Psoas muscle (tissue), 7 donors: ENCODE measurements at regions not wholly inside any gene's neighbourhood (a gene's known extent, or its start where the extent isn't known, plus 50 kb on each side); places are given as distances from the start of the nearest gene placed in this dataset.
A peak's percentile ranks its signal among the peaks of the same experiment; 100 is the strongest.

Source experiments
- ATAC-seq, 4 donors: fragments of 200-7000 bp; cut with Tn5 transposase; one replicate each; pipeline ENCODE4 v1.9.1; 2020; ENCODE audit warnings: moderate library complexity in 3 of 4, mild to moderate bottlenecking in 2 of 4
- DNase-seq, 2 donors: peaks; one replicate each; pipeline ENCODE4 v3.0.0-alpha.2; 2020
- H3K27ac ChIP-seq: fragments of 200-600 bp; one replicate; pipeline ENCODE4 v1.8.0; 2022
- H3K27me3 ChIP-seq, 3 donors: fragments of 200-600 bp in 1 of 3; one replicate each; pipeline versions ENCODE4 v1.6.1 to v1.8.0; 2013 to 2022; ENCODE audit warnings: low read length in 2 of 3, mild to moderate bottlenecking in 2 of 3, moderate library complexity in 1 of 3; ENCODE audit not compliant: insufficient read depth in 3 of 3
- H3K36me3 ChIP-seq, 2 donors: fragments of 200-600 bp in 1 of 2; one replicate each; pipeline versions ENCODE4 v1.6.1 to v1.8.0; 2013 to 2022; ENCODE audit warnings: low read depth in 1 of 2, mild to moderate bottlenecking in 1 of 2, moderate library complexity in 1 of 2; ENCODE audit not compliant: insufficient read depth in 1 of 2
- H3K4me1 ChIP-seq: fragments of 200-600 bp; one replicate; pipeline ENCODE4 v1.8.0; 2022
- H3K4me3 ChIP-seq: fragments of 200-600 bp; one replicate; pipeline ENCODE4 v1.8.0; 2022; ENCODE audit warnings: mild to moderate bottlenecking
- H3K9me3 ChIP-seq: fragments of 200-600 bp; one replicate; pipeline ENCODE4 v1.8.0; 2022
- WGBS, 3 donors: extraction: QIAGEN DNeasy Blood & Tissue Kit; methylation state at CpG; one replicate each; pipeline versions ENCODE4 v1.1.6 to v1.1.7; 2013; 5-methylcytosine and 5-hydroxymethylcytosine counted together
- intact Hi-C, 2 donors: fragments of 100-400 bp; cut with DNase I; formaldehyde crosslinking; loops; one replicate each; pipeline versions ENCODE4 v1.11.0 to v1.14.2; 2022
- TF ChIP-seq, protein P1 (sequence below): fragments of 200-600 bp; IDR thresholded peaks from one replicate; pipeline ENCODE4 v1.8.0; 2022; ENCODE audit warnings: antibody characterized with exemption
- donor health status: healthy with polysubstance abuse.
- donor health status: DM: no; HTN: no; CAD: no; lungs with moderate emphysema.
- donor health status: Bipolar disorder and iron deficiency.
- donor health status: healthy.
- donor health status: DM: yes; HTN: yes; CAD: no.
- donor health status: DM: no; HTN: no; CAD: no.
- donor health status: DM: yes; HTN: yes; CAD: no.

DNA sequence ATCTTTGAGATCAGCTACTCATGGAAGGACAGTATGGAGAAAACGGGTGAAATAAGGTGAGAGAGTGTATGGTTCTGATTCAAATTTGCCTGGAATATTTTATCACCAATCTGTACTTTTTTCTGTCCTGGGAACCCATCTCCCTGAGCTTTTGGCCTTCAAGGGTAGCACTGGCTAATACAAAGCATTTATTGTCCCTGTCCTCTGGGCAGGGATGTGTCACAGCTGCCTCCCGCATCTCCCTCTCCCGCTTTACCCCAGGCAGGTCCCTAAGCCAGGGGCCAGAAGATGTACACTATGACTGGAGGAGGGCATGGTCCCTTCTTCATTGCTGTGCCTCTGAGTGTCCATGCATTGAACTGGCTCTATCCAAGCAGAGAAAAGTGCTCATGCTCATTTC lies 201.7 kb upstream of the CHRNA7 start:
- WGBS, 3 donors = 82 to 91% (median 89%) methylated on average over 3 of the region's 3 CpGs
- no peak overlapping the region for H3K4me3 ChIP-seq
- H3K27me3 ChIP-seq = no peaks in the 10 kb centered on the region
- no peaks in the 10 kb centered on the region for H3K9me3 ChIP-seq
- ATAC-seq = no peak
- TF ChIP-seq, protein P1, sequence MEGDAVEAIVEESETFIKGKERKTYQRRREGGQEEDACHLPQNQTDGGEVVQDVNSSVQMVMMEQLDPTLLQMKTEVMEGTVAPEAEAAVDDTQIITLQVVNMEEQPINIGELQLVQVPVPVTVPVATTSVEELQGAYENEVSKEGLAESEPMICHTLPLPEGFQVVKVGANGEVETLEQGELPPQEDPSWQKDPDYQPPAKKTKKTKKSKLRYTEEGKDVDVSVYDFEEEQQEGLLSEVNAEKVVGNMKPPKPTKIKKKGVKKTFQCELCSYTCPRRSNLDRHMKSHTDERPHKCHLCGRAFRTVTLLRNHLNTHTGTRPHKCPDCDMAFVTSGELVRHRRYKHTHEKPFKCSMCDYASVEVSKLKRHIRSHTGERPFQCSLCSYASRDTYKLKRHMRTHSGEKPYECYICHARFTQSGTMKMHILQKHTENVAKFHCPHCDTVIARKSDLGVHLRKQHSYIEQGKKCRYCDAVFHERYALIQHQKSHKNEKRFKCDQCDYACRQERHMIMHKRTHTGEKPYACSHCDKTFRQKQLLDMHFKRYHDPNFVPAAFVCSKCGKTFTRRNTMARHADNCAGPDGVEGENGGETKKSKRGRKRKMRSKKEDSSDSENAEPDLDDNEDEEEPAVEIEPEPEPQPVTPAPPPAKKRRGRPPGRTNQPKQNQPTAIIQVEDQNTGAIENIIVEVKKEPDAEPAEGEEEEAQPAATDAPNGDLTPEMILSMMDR = no peak
- intact Hi-C loops = no loop called here
- no peaks in the 10 kb centered on the region for H3K36me3 ChIP-seq
- H3K4me1 ChIP-seq = no peaks in the 10 kb centered on the region
- H3K27ac ChIP-seq = no peak overlapping the region
- DNase-seq = no peak

DNA sequence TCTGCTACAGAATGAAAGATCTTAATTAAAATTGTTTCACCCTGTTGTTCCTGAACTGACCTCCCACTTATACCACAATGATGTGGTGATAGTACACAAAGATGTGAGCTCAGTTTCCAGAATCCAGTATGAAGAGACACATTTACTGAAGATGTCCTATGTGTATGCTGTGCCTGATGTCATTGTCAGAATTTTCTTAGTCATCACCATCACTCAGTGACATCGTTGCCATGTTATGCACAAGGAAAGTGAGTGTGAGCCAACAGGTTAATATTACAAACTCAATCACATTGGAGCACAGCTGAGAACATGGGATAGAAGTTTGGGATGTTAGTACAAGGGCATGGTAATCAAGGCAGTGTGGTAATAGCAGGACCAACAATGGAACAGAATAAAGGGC lies 199.7 kb upstream of the CHRNA7 start:
- intact Hi-C loops = no loop called here
- TF ChIP-seq, protein P1 = no peak
- Histone ChIP-seq H3K4me3 (no peak overlapping the region), H3K27me3 (no peaks in the 10 kb centered on the region), H3K27ac (no peak overlapping the region), H3K9me3 (no peaks in the 10 kb centered on the region), H3K4me1 (no peaks in the 10 kb centered on the region), H3K36me3 (no peaks in the 10 kb centered on the region)
- WGBS, 3 donors = 78 to 85% (median 82%) methylated on average over 1 of the region's 1 CpG
- DNase-seq (no peak), ATAC-seq (peak in 1 of 4 donors; percentile 26)

DNA sequence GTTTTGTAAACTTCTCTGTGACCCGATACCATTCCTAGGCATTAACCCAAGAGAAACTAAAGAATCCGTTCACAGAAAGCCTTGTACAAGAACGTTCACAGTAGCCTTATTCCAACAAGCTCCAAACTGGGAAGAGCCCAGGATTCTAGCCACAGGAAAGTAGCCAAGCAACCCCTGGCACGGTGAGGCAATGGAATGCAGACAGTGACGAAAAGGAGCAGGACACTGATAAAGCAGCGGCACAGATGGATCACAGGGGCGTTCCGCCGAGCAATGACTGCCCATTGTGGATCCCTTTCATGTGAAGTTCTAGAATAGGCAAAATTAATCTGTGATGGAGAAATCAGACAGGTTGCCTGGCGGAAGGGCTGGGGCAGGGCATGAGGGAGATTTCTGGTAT lies 198.7 kb upstream of the CHRNA7 start:
- WGBS, 3 donors = 65 to 79% (median 72%) methylated on average over 10 of the region's 10 CpGs
- Histone ChIP-seq H3K27me3 (no peaks in the 10 kb centered on the region), H3K27ac (no peak overlapping the region), H3K36me3 (no peaks in the 10 kb centered on the region), H3K9me3 (no peaks in the 10 kb centered on the region), H3K4me3 (no peak overlapping the region), H3K4me1 (no peaks in the 10 kb centered on the region)
- no peak for DNase-seq
- intact Hi-C loops = no loop called here
- TF ChIP-seq, protein P1 = no peak
- no peak for ATAC-seq

DNA sequence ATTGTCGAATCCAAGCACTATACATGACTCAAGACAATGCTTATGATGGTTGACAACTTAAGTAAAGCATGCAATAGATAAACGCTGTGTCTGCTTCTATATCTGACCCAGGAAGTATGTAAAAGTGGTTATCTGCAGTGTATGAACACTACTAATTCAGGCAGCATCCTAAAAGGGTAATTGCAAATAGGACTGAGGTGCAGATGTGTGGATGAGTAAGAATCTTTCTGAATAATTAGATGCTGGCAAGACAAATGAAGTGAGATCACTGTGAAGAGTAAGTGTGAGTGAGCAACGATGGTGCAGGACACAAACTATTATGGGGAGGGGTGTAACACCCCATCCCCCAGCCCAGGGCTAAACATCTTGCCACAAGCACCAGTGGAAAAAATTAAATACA lies 195.7 kb upstream of the CHRNA7 start:
- TF ChIP-seq, protein P1 = no peak
- Histone ChIP-seq H3K27me3 (no peaks in the 10 kb centered on the region), H3K4me3 (no peak overlapping the region), H3K27ac (no peak overlapping the region), H3K36me3 (no peaks in the 10 kb centered on the region), H3K4me1 (no peaks in the 10 kb centered on the region), H3K9me3 (no peaks in the 10 kb centered on the region)
- ATAC-seq = no peak
- DNase-seq = no peak
- intact Hi-C loops = no loop called here
- 60 to 74% (median 64%) methylated on average over 3 of the region's 3 CpGs for WGBS, 3 donors

DNA sequence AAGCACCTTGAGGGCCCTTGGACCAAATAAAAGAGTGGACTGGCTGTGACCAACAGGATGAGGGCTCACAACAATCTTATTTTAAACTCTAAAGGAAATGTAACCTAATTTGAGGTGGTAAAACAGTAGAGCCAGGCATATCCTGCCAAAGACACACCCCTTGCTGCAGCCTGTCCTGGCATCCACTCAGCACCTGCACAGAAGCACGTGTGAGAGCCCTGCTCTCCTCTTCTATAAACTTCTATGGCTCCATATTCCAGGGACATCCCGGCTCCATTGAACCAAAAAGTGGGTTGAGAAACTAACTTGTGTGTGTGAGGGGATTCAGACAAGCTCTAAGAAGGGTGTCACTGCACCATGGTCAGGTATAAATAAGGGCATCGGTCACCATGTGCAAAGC lies 190.9 kb upstream of the CHRNA7 start:
- Histone ChIP-seq H3K27ac (no peak overlapping the region), H3K9me3 (no peaks in the 10 kb centered on the region), H3K4me3 (no peak overlapping the region), H3K4me1 (no peaks in the 10 kb centered on the region), H3K36me3 (no peaks in the 10 kb centered on the region), H3K27me3 (no peaks in the 10 kb centered on the region)
- TF ChIP-seq, protein P1 = no peak
- no peak for ATAC-seq
- intact Hi-C loops = no loop called here
- WGBS, 3 donors = 76 to 80% (median 77%) methylated on average over 3 of the region's 3 CpGs
- no peak for DNase-seq
